CD4-positive, alpha-beta T cell (primary cell): ENCODE measurements at regions not wholly inside any gene's neighbourhood (a gene's known extent, or its start where the extent isn't known, plus 50 kb on each side); places are given as distances from the start of the nearest gene placed in this dataset.

Experiments
- ATAC-seq: fragments of 200-7000 bp; cut with Tn5 transposase; one replicate; pipeline ENCODE4 v1.10.0; 2022; ENCODE audit warnings: mild to moderate bottlenecking; ENCODE audit not compliant: poor library complexity
- CTCF ChIA-PET: fragments of 350-600 bp; sonication (Branson Sonifier 250); formaldehyde crosslinking; loops from one replicate; lab custom pipeline; 2021; ENCODE audit warnings: antibody characterized with exemption, inconsistent platforms; lab: Charles Lee
- POLR2A ChIA-PET: fragments of 350-600 bp; sonication (Branson Sonifier 250); formaldehyde crosslinking; loops from one replicate; lab custom pipeline; 2021; ENCODE audit warnings: antibody characterized with exemption, inconsistent platforms; lab: Charles Lee
- DNase-seq, 14 experiments: peaks; one replicate each; pipeline ENCODE4 v3.0.0-alpha.2; 2013 to 2020; ENCODE audit warnings: mixed read lengths in 2 of 14
- H3K27ac ChIP-seq, 2 donors: one replicate each; pipeline versions ENCODE4 v1.5.1 to v1.7.0; 2013; ENCODE audit warnings: low read length in 2 of 2, low read depth in 1 of 2, mild to moderate bottlenecking in 1 of 2
- H3K27me3 ChIP-seq, 2 experiments: 1 replicate in 1 of 2; 2 replicates in 1 of 2; pipeline versions ENCODE4 v1.6.1 to v1.7.0; 2013; ENCODE audit warnings: low read length in 2 of 2, control low read depth in 1 of 2, mild to moderate bottlenecking in 1 of 2, moderate library complexity in 1 of 2; ENCODE audit not compliant: insufficient read depth in 2 of 2, control insufficient read depth in 1 of 2
- H3K36me3 ChIP-seq: one replicate; pipeline ENCODE4 v1.6.1; 2013; ENCODE audit warnings: low read length, control low read depth; ENCODE audit not compliant: insufficient read depth
- H3K4me1 ChIP-seq: one replicate; pipeline ENCODE4 v1.6.1; 2013; ENCODE audit warnings: low read length, control low read depth; ENCODE audit not compliant: insufficient read depth
- H3K4me3 ChIP-seq: one replicate; pipeline ENCODE4 v1.5.1; 2013; ENCODE audit warnings: mild to moderate bottlenecking, low read length, moderate library complexity
- H3K9me3 ChIP-seq, 2 experiments: 1 replicate in 1 of 2; 2 replicates in 1 of 2; pipeline versions ENCODE4 v1.6.1 to v1.7.0; 2013; ENCODE audit warnings: low read length in 2 of 2, mild to moderate bottlenecking in 2 of 2, control low read depth in 1 of 2, moderate library complexity in 1 of 2; ENCODE audit not compliant: control insufficient read depth in 1 of 2, insufficient read depth in 1 of 2
- H3K27ac Mint-ChIP-seq: one replicate; pipeline ENCODE4 v1.8.0; 2020; ENCODE audit warnings: mixed read lengths
- H3K27me3 Mint-ChIP-seq: one replicate; pipeline ENCODE4 v1.8.0; 2021; ENCODE audit warnings: mixed read lengths
- H3K36me3 Mint-ChIP-seq: one replicate; pipeline ENCODE4 v1.8.0; 2021; ENCODE audit warnings: low read depth, mixed read lengths
- H3K4me1 Mint-ChIP-seq: one replicate; pipeline ENCODE4 v1.8.0; 2021; ENCODE audit warnings: low read depth, mixed read lengths
- H3K4me3 Mint-ChIP-seq: one replicate; pipeline ENCODE4 v1.8.0; 2020; ENCODE audit warnings: mild to moderate bottlenecking, mixed read lengths
- H3K9me3 Mint-ChIP-seq: one replicate; pipeline ENCODE4 v1.8.0; 2020; ENCODE audit warnings: mixed read lengths
- CTCF ChIP-seq: fragments of 200-600 bp; IDR thresholded peaks from one replicate; pipeline ENCODE4 v1.8.0; 2022; ENCODE audit warnings: antibody characterized with exemption, mild to moderate bottlenecking
- intact Hi-C, 2 experiments: fragments of 100-400 bp; cut with DNase I in 1 of 2; cut with micrococcal nuclease in 1 of 2; formaldehyde crosslinking; loops; one replicate each; pipeline versions ENCODE4 v1.15.1 to v1.9.0; 2023 to 2025; cut with DNase I, micrococcal nuclease

- DNase-seq (no peak), ATAC-seq (no peak)
- H3K9me3 Mint-ChIP-seq = no peaks in the 10 kb centered on the region
- Histone ChIP-seq H3K36me3 (no peaks in the 10 kb centered on the region), H3K9me3 (no peaks in the 10 kb centered on the region), H3K27me3 (no peaks in the 10 kb centered on the region), H3K27ac (no peak overlapping the region), H3K4me1 (no peaks in the 10 kb centered on the region), H3K4me3 (no peak overlapping the region)
- no peak overlapping the region for H3K4me3 Mint-ChIP-seq
- POLR2A ChIA-PET = no interaction called here
- intact Hi-C loops = no loop called here
- CTCF ChIA-PET = no interaction called here
- H3K4me1 Mint-ChIP-seq = peaks cover 8% of the 10 kb centered on the region
- H3K27ac Mint-ChIP-seq = no peak overlapping the region
- H3K27me3 Mint-ChIP-seq = no peaks in the 10 kb centered on the region
- no peak for TF ChIP-seq CTCF
- no peaks in the 10 kb centered on the region for H3K36me3 Mint-ChIP-seq
These were observed 51.4 kb upstream of the RGS1 start for GRCh38 chr1:192524223-192524622.
